Uterus (tissue), 3 donors: ENCODE measurements at regions not wholly inside any gene's neighbourhood (a gene's known extent, or its start where the extent isn't known, plus 50 kb on each side); places are given as distances from the start of the nearest gene placed in this dataset.

Experiments
- DNase-seq, 2 donors: peaks; one replicate each; pipeline ENCODE4 v3.0.0-alpha.2; 2019 to 2020
- H3K27ac ChIP-seq, 2 donors: fragments of 200-600 bp; sonication (generic); 1 replicate in 1 of 2; 2 replicates in 1 of 2; pipeline ENCODE4 v1.5.1; 2016 to 2018
- H3K27me3 ChIP-seq, 2 donors: fragments of 200-600 bp; sonication (generic); one replicate each; pipeline ENCODE4 v1.5.1; 2018 to 2019; ENCODE audit warnings: control low read depth in 1 of 2
- H3K36me3 ChIP-seq, 2 donors: fragments of 200-600 bp; sonication (generic); one replicate each; pipeline ENCODE4 v1.5.1; 2019; ENCODE audit warnings: control low read depth in 1 of 2
- H3K4me1 ChIP-seq, 2 donors: fragments of 200-600 bp; sonication (generic); one replicate each; pipeline ENCODE4 v1.5.1; 2018 to 2019; ENCODE audit warnings: control low read depth in 1 of 2
- H3K4me3 ChIP-seq, 2 donors: fragments of 200-600 bp; sonication (generic); 1 replicate in 1 of 2; 2 replicates in 1 of 2; pipeline ENCODE4 v1.5.1; 2018 to 2019; ENCODE audit warnings: mild to moderate bottlenecking in 1 of 2
- H3K9me3 ChIP-seq, 2 donors: fragments of 200-600 bp; sonication (generic); one replicate each; pipeline ENCODE4 v1.5.1; 2019; ENCODE audit warnings: control low read depth in 1 of 2
- CTCF ChIP-seq, 4 experiments: fragments of 200-600 bp in 2 of 4; fragments of 450-650 bp in 2 of 4; sonication (generic) in 2 of 4; IDR thresholded peaks; one replicate each; pipeline ENCODE4 v1.5.1; 2016 to 2019; ENCODE audit warnings: antibody characterized with exemption in 4 of 4, mild to moderate bottlenecking in 2 of 4, moderate library complexity in 1 of 4
- POLR2A ChIP-seq, 2 donors: fragments of 450-650 bp; IDR thresholded peaks; one replicate each; pipeline ENCODE4 v1.6.1; 2016; ENCODE audit warnings: antibody characterized with exemption in 2 of 2, mild to moderate bottlenecking in 1 of 2, moderate library complexity in 1 of 2
- intact Hi-C: fragments of 100-400 bp; cut with DNase I; formaldehyde crosslinking; loops from one replicate; pipeline ENCODE4 v1.15.1; 2023; ENCODE audit warnings: low total_unique reads
- donor health status: DM: yes; HTN: yes; CAD: no.

GRCh38 chr11:119806064-119806915, 77.3 kb upstream of the NECTIN1 start:
- DNase-seq = no peak
- Histone ChIP-seq H3K4me1 (no peaks in the 10 kb centered on the region), H3K4me3 (no peak overlapping the region), H3K27me3 (no peaks in the 10 kb centered on the region), H3K9me3 (no peaks in the 10 kb centered on the region), H3K27ac (no peak overlapping the region), H3K36me3 (no peaks in the 10 kb centered on the region)
- TF ChIP-seq CTCF (IDR thresholded peaks at IDR 0.05) = no peak
- TF ChIP-seq POLR2A (IDR thresholded peaks at IDR 0.05) = no peak
- intact Hi-C loops = no loop called here

- no peaks in the 10 kb centered on the region for H3K4me1 ChIP-seq
- TF ChIP-seq CTCF (IDR thresholded peaks at IDR 0.05) (no peak), POLR2A (IDR thresholded peaks at IDR 0.05) (no peak)
- no peak for DNase-seq
- no peaks in the 10 kb centered on the region for H3K27me3 ChIP-seq
- intact Hi-C loops = no loop called here
- no peaks in the 10 kb centered on the region for H3K9me3 ChIP-seq
- no peak overlapping the region for H3K27ac ChIP-seq
- no peak overlapping the region for H3K4me3 ChIP-seq
- no peaks in the 10 kb centered on the region for H3K36me3 ChIP-seq
Observed at GRCh38 chr11:119805663-119806062, 76.7 kb upstream of the NECTIN1 start.

GRCh38 chr11:119804698-119805097, 75.7 kb upstream of the NECTIN1 start:
- DNase-seq = no peak
- Histone ChIP-seq H3K9me3 (no peaks in the 10 kb centered on the region), H3K4me1 (no peaks in the 10 kb centered on the region), H3K4me3 (no peak overlapping the region), H3K27ac (no peak overlapping the region), H3K27me3 (no peaks in the 10 kb centered on the region), H3K36me3 (no peaks in the 10 kb centered on the region)
- intact Hi-C loops = no loop called here
- TF ChIP-seq POLR2A (IDR thresholded peaks at IDR 0.05) = no peak
- no peak for TF ChIP-seq CTCF (IDR thresholded peaks at IDR 0.05)

GRCh38 chr11:119803726-119804294, 74.8 kb upstream of the NECTIN1 start:
- no peaks in the 10 kb centered on the region for H3K27me3 ChIP-seq
- H3K36me3 ChIP-seq = no peaks in the 10 kb centered on the region
- TF ChIP-seq POLR2A (IDR thresholded peaks at IDR 0.05) (no peak), CTCF (IDR thresholded peaks at IDR 0.05) (no peak)
- intact Hi-C loops = no loop called here
- DNase-seq = no peak
- no peaks in the 10 kb centered on the region for H3K9me3 ChIP-seq
- H3K27ac ChIP-seq = no peak overlapping the region
- H3K4me3 ChIP-seq = no peak overlapping the region
- no peaks in the 10 kb centered on the region for H3K4me1 ChIP-seq

GRCh38 chr11:119803139-119803538, 74.1 kb upstream of the NECTIN1 start:
- intact Hi-C loops = no loop called here
- TF ChIP-seq CTCF (IDR thresholded peaks at IDR 0.05) (no peak), POLR2A (IDR thresholded peaks at IDR 0.05) (no peak)
- Histone ChIP-seq H3K4me1 (no peaks in the 10 kb centered on the region), H3K4me3 (no peak overlapping the region), H3K9me3 (no peaks in the 10 kb centered on the region), H3K27ac (no peak overlapping the region), H3K36me3 (no peaks in the 10 kb centered on the region), H3K27me3 (no peaks in the 10 kb centered on the region)
- DNase-seq = no peak
